ENCODE measurements at regions not wholly inside any gene's neighbourhood (a gene's known extent, or its start where the extent isn't known, plus 50 kb on each side); places are given as distances from the start of the nearest gene placed in this dataset.
"Not testable (repeated sequence)": the region's sequence is repeated elsewhere in the genome, so short reads cannot be mapped to it uniquely, and the experiment has no call there.

GRCh38 chr9:16052757-16053530, 500.1 kb downstream of the CCDC171 start:
- no peak for DNase-seq (ENCODE audit: low read depth in 2 of 2)

- no peak for DNase-seq (ENCODE audit: low read depth in 2 of 2)
Observed at GRCh38 chr9:16057541-16057940, 504.7 kb downstream of the CCDC171 start.

GRCh38 chr9:16058131-16058549, 505.3 kb downstream of the CCDC171 start:
- DNase-seq (ENCODE audit: low read depth in 2 of 2): no peak

GRCh38 chr9:16060436-16061129, 507.7 kb downstream of the CCDC171 start:
- DNase-seq (ENCODE audit: low read depth in 2 of 2): no peak

GRCh38 chr9:16062542-16063240, 509.8 kb downstream of the CCDC171 start:
- DNase-seq (ENCODE audit: low read depth in 2 of 2): no peak

GRCh38 chr9:16063241-16063591, 510.4 kb downstream of the CCDC171 start:
- no peak for DNase-seq (ENCODE audit: low read depth in 2 of 2)

- DNase-seq (ENCODE audit: low read depth in 2 of 2): no peak
Observed at GRCh38 chr9:16064771-16065170, 511.9 kb downstream of the CCDC171 start.

- DNase-seq (ENCODE audit: low read depth in 2 of 2): not testable (repeated sequence)
Observed at GRCh38 chr9:16066201-16066600, 513.4 kb downstream of the CCDC171 start.

- no peak for DNase-seq (ENCODE audit: low read depth in 2 of 2)
Observed at GRCh38 chr9:16068476-16068875, 515.6 kb downstream of the CCDC171 start.

GRCh38 chr9:16069249-16069648, 516.4 kb downstream of the CCDC171 start:
- DNase-seq (ENCODE audit: low read depth in 2 of 2): no peak

- DNase-seq (ENCODE audit: low read depth in 2 of 2): no peak
Observed at GRCh38 chr9:16069671-16070454, 517.0 kb downstream of the CCDC171 start.

GRCh38 chr9:16070455-16071145, 517.8 kb downstream of the CCDC171 start:
- DNase-seq (ENCODE audit: low read depth in 2 of 2): no peak

- DNase-seq (ENCODE audit: low read depth in 2 of 2): no peak
Observed at GRCh38 chr9:16071400-16071799, 518.6 kb downstream of the CCDC171 start.

GRCh38 chr9:16074963-16075362, 522.1 kb downstream of the CCDC171 start:
- no peak for DNase-seq (ENCODE audit: low read depth in 2 of 2)

GRCh38 chr9:16075696-16076095, 522.9 kb downstream of the CCDC171 start:
- DNase-seq (ENCODE audit: low read depth in 2 of 2): no peak

- DNase-seq (ENCODE audit: low read depth in 2 of 2): no peak
Observed at GRCh38 chr9:16076511-16076910, 523.7 kb downstream of the CCDC171 start.

GRCh38 chr9:16082796-16083195, 530.0 kb downstream of the CCDC171 start:
- DNase-seq (ENCODE audit: low read depth in 2 of 2): no peak

GRCh38 chr9:16085167-16085726, 532.4 kb downstream of the CCDC171 start:
- DNase-seq (ENCODE audit: low read depth in 2 of 2): no peak

- no peak for DNase-seq (ENCODE audit: low read depth in 2 of 2)
Observed at GRCh38 chr9:16090907-16091629, 538.2 kb downstream of the CCDC171 start.
